ENCODE measurements at regions not wholly inside any gene's neighbourhood (a gene's known extent, or its start where the extent isn't known, plus 50 kb on each side); places are given as distances from the start of the nearest gene placed in this dataset.

GRCh38 chr5:8633259-8633658, 764.3 kb downstream of the MTRR start:
- TF ChIP-seq CTCF (conservative IDR thresholded peaks at IDR 0.05; ENCODE audit: low read length) (no peak), EZH2phosphoT487 (IDR thresholded peaks at IDR 0.05; ENCODE audit: borderline replicate concordance, low read depth, low read length) (no peak)
